CD14-positive monocyte (primary cell): ENCODE measurements at regions not wholly inside any gene's neighbourhood (a gene's known extent, or its start where the extent isn't known, plus 50 kb on each side); places are given as distances from the start of the nearest gene placed in this dataset.

Experiments used
- DNase-seq, 3 donors: peaks; one replicate each; pipeline ENCODE4 v3.0.0-alpha.2; 2011 to 2022
- H2AFZ ChIP-seq: 2 replicates; pipeline ENCODE4 v1.6.0; 2012; ENCODE audit warnings: mild to moderate bottlenecking, low read depth, low read length, inconsistent platforms; ENCODE audit not compliant: insufficient read depth, poor library complexity, severe bottlenecking
- H3K27ac ChIP-seq, 2 donors: 1 replicate in 1 of 2; 2 replicates in 1 of 2; pipeline ENCODE4 v1.5.1; 2012 to 2013; ENCODE audit warnings: low read length in 2 of 2, control low read depth in 1 of 2, inconsistent platforms in 1 of 2, low read depth in 1 of 2, mild to moderate bottlenecking in 1 of 2
- H3K27me3 ChIP-seq, 2 donors: one replicate each; pipeline versions ENCODE4 v1.6.0 to v1.6.1; 2011 to 2013; ENCODE audit warnings: low read length in 2 of 2; ENCODE audit not compliant: control insufficient read depth in 2 of 2, insufficient read depth in 2 of 2
- H3K36me3 ChIP-seq, 2 donors: replicated peaks in 1 of 2; 1 replicate in 1 of 2; 2 replicates in 1 of 2; pipeline versions ENCODE4 v1.5.1 to v1.6.1; 2012 to 2013; ENCODE audit warnings: low read length in 2 of 2, control low read depth in 1 of 2, inconsistent platforms in 1 of 2, mild to moderate bottlenecking in 1 of 2; ENCODE audit not compliant: insufficient read depth in 2 of 2, control insufficient read depth in 1 of 2
- H3K4me1 ChIP-seq, 2 donors: 1 replicate in 1 of 2; 2 replicates in 1 of 2; pipeline versions ENCODE4 v1.5.1 to v1.6.1; 2012 to 2013; ENCODE audit warnings: low read length in 2 of 2, control low read depth in 1 of 2, inconsistent platforms in 1 of 2, mild to moderate bottlenecking in 1 of 2, moderate library complexity in 1 of 2; ENCODE audit not compliant: insufficient read depth in 2 of 2, control insufficient read depth in 1 of 2
- H3K4me2 ChIP-seq: replicated peaks from 2 replicates; pipeline ENCODE3; 2012; ENCODE audit warnings: low read length, moderate library complexity, mild to moderate bottlenecking; ENCODE audit not compliant: poor library complexity, severe bottlenecking; ENCODE audit errors: extremely low read depth
- H3K4me3 ChIP-seq, 3 experiments: fragments of 200-600 bp in 1 of 3; sonication (generic) in 1 of 3; replicated peaks in 1 of 3; 1 replicate in 2 of 3; 2 replicates in 1 of 3; pipeline ENCODE4 v1.5.1; 2011 to 2013; ENCODE audit warnings: low read length in 3 of 3, mild to moderate bottlenecking in 3 of 3, control low read depth in 2 of 3, low read depth in 2 of 3, inconsistent platforms in 1 of 3, moderate library complexity in 1 of 3
- H3K79me2 ChIP-seq: 2 replicates; pipeline ENCODE4 v1.6.0; 2012; ENCODE audit warnings: mild to moderate bottlenecking, control low read depth, inconsistent platforms, low read length, moderate library complexity; ENCODE audit not compliant: insufficient read depth
- H3K9ac ChIP-seq: 2 replicates; pipeline ENCODE4 v1.6.0; 2017; ENCODE audit warnings: low read length, mild to moderate bottlenecking; ENCODE audit not compliant: insufficient read depth, poor library complexity, severe bottlenecking
- H3K9me3 ChIP-seq, 2 donors: replicated peaks in 1 of 2; 1 replicate in 1 of 2; 2 replicates in 1 of 2; pipeline versions ENCODE4 v1.5.1 to v1.6.1; 2012 to 2013; ENCODE audit warnings: low read length in 2 of 2, control low read depth in 1 of 2; ENCODE audit not compliant: control insufficient read depth in 1 of 2, insufficient read depth in 1 of 2
- H4K20me1 ChIP-seq: 2 replicates; pipeline ENCODE4 v1.6.0; 2012; ENCODE audit warnings: mild to moderate bottlenecking, low read length, control low read depth, moderate library complexity; ENCODE audit not compliant: insufficient read depth
- H3K27ac Mint-ChIP-seq, 7 donors: one replicate each; pipeline ENCODE4 v1.8.0; 2020; ENCODE audit warnings: mild to moderate bottlenecking in 7 of 7, mixed read lengths in 7 of 7, moderate library complexity in 6 of 7, inconsistent platforms in 2 of 7
- H3K27me3 Mint-ChIP-seq, 3 donors: one replicate each; pipeline ENCODE4 v1.8.0; 2021 to 2022; ENCODE audit warnings: low read depth in 3 of 3, mild to moderate bottlenecking in 3 of 3, mixed read lengths in 3 of 3, moderate library complexity in 3 of 3, inconsistent platforms in 1 of 3
- H3K36me3 Mint-ChIP-seq, 2 donors: one replicate each; pipeline ENCODE4 v1.8.0; 2020; ENCODE audit warnings: mixed read lengths in 2 of 2, inconsistent platforms in 1 of 2, mild to moderate bottlenecking in 1 of 2
- H3K4me1 Mint-ChIP-seq: one replicate; pipeline ENCODE4 v1.8.0; 2020; ENCODE audit warnings: mild to moderate bottlenecking, mixed read lengths
- H3K4me3 Mint-ChIP-seq, 2 donors: one replicate each; pipeline ENCODE4 v1.8.0; 2020; ENCODE audit warnings: mild to moderate bottlenecking in 2 of 2, mixed read lengths in 2 of 2, moderate library complexity in 1 of 2
- H3K9me3 Mint-ChIP-seq, 7 donors: one replicate each; pipeline ENCODE4 v1.8.0; 2020 to 2022; ENCODE audit warnings: mixed read lengths in 7 of 7, mild to moderate bottlenecking in 6 of 7, moderate library complexity in 6 of 7, inconsistent platforms in 2 of 7
- CTCF ChIP-seq: fragments of 200-600 bp; IDR thresholded peaks from one replicate; pipeline ENCODE4 v1.8.0; 2022; ENCODE audit warnings: antibody characterized with exemption, mild to moderate bottlenecking
- WGBS: methylation state at CpG from one replicate; pipeline ENCODE4 v1.1.5; 2013; ENCODE audit warnings: missing lambda C conversion rate; ENCODE audit not compliant: insufficient coverage; 5-methylcytosine and 5-hydroxymethylcytosine counted together
- intact Hi-C, 2 donors: fragments of 100-400 bp; cut with micrococcal nuclease; formaldehyde crosslinking; loops; one replicate each; pipeline versions ENCODE4 v1.15.0 to v1.15.1; 2023

- Histone ChIP-seq H3K4me1 (no peaks in the 10 kb centered on the region), H3K27me3 (no peaks in the 10 kb centered on the region), H3K4me2 (no peak overlapping the region), H2AFZ (no peak overlapping the region), H3K9me3 (no peaks in the 10 kb centered on the region), H3K27ac (no peak overlapping the region), H3K9ac (no peak overlapping the region), H3K79me2 (no peaks in the 10 kb centered on the region), H3K36me3 (no peaks in the 10 kb centered on the region), H3K4me3 (no peak overlapping the region), H4K20me1 (no peaks in the 10 kb centered on the region)
- H3K9me3 Mint-ChIP-seq, result no peaks in the 10 kb centered on the region
- intact Hi-C loops, result no loop called here
- no peaks in the 10 kb centered on the region for H3K4me1 Mint-ChIP-seq
- DNase-seq, result no peak
- no peak overlapping the region for H3K27ac Mint-ChIP-seq
- WGBS, result 88% methylated on average over 3 of the region's 5 CpGs
- no peak for TF ChIP-seq CTCF
- no peaks in the 10 kb centered on the region for H3K36me3 Mint-ChIP-seq
- H3K27me3 Mint-ChIP-seq, result no peaks in the 10 kb centered on the region
- no peak overlapping the region for H3K4me3 Mint-ChIP-seq
These were observed 121.1 kb upstream of the ZEB1 start for GRCh38 chr10:31197886-31198285.

- H3K4me1 ChIP-seq, result peaks cover 0 to under 1% of the 10 kb centered on the region in 2 donors
- Mint-ChIP-seq H3K36me3 (no peaks in the 10 kb centered on the region), H3K27ac (no peak overlapping the region), H3K27me3 (peaks cover 0 to 3% (median 2%) of the 10 kb centered on the region in 3 donors), H3K4me3 (no peak overlapping the region), H3K9me3 (peaks cover 0 to 2% (median 0%) of the 10 kb centered on the region in 7 donors), H3K4me1 (peaks cover 2% of the 10 kb centered on the region)
- no peak overlapping the region for H3K9ac ChIP-seq
- H3K9me3 ChIP-seq, result no peaks in the 10 kb centered on the region
- H3K79me2 ChIP-seq, result no peaks in the 10 kb centered on the region
- H3K36me3 ChIP-seq, result no peaks in the 10 kb centered on the region
- WGBS, result 86% methylated on average over 2 of the region's 4 CpGs
- H3K4me2 ChIP-seq, result no peak overlapping the region
- no peak overlapping the region for H2AFZ ChIP-seq
- intact Hi-C loops, result no loop called here
- no peak for TF ChIP-seq CTCF
- no peak overlapping the region for H3K27ac ChIP-seq
- no peaks in the 10 kb centered on the region for H3K27me3 ChIP-seq
- no peaks in the 10 kb centered on the region for H4K20me1 ChIP-seq
- no peak overlapping the region for H3K4me3 ChIP-seq
- no peak for DNase-seq
These were observed 114.9 kb upstream of the ZEB1 start for GRCh38 chr10:31204090-31204489.
